Spinal cord (tissue), 9 donors: ENCODE measurements at regions not wholly inside any gene's neighbourhood (a gene's known extent, or its start where the extent isn't known, plus 50 kb on each side); places are given as distances from the start of the nearest gene placed in this dataset.

ENCODE experiments used
- DNase-seq, 6 donors: peaks; one replicate each; pipeline versions ENCODE4 v3.0.0 to v3.0.0-alpha.2; 2013 to 2015; ENCODE audit warnings: low spot score in 6 of 6, low read depth in 4 of 6
- H3K27ac ChIP-seq: one replicate; pipeline ENCODE4 v1.5.1; 2013; ENCODE audit warnings: low read depth, low read length, control low read depth
- H3K27me3 ChIP-seq: one replicate; pipeline ENCODE4 v1.6.1; 2013; ENCODE audit warnings: low read length; ENCODE audit not compliant: control insufficient read depth, insufficient read depth
- H3K36me3 ChIP-seq: one replicate; pipeline ENCODE4 v1.6.1; 2013; ENCODE audit warnings: low read length; ENCODE audit not compliant: control insufficient read depth, insufficient read depth
- H3K4me1 ChIP-seq: one replicate; pipeline ENCODE4 v1.6.1; 2013; ENCODE audit warnings: low read length; ENCODE audit not compliant: control insufficient read depth, insufficient read depth
- H3K4me3 ChIP-seq: one replicate; pipeline ENCODE4 v1.5.1; 2013; ENCODE audit warnings: low read depth, low read length, control low read depth
- H3K9me3 ChIP-seq: one replicate; pipeline ENCODE4 v1.6.1; 2013; ENCODE audit warnings: low read length; ENCODE audit not compliant: control insufficient read depth, insufficient read depth
- WGBS: methylation state at CpG from one replicate; pipeline ENCODE4 v1.1.5; 2013; ENCODE audit warnings: missing lambda C conversion rate; ENCODE audit not compliant: insufficient coverage; 5-methylcytosine and 5-hydroxymethylcytosine counted together
- donor health status: healthy.

DNA sequence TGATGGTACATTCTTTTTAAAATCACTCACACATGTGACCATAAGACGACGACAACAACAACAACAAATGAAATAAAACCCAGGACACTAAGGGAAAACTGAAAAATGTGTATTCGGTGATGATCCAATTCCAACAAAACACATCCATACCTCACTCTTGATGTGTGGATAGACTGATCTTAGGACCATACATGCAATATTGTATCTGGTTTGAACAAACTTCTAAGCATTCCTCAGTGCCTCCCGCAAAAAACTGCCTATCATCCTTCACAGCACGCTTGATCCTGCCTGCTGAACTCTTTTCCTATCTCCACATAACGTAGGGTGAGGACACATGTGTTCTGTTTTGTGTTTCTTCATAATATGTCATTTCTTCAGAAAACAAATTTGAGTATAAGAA, 415.2 kb downstream of the KCTD12 start:
- no CpG with 5 or more reads among the region's 6 CpGs for WGBS
- no peaks in the 10 kb centered on the region for H3K36me3 ChIP-seq
- H3K9me3 ChIP-seq: no peaks in the 10 kb centered on the region
- peak overlapping the region; percentile 27 for H3K27ac ChIP-seq
- no peak overlapping the region for H3K4me3 ChIP-seq
- DNase-seq: no peak
- no peaks in the 10 kb centered on the region for H3K27me3 ChIP-seq
- H3K4me1 ChIP-seq: no peaks in the 10 kb centered on the region

DNA sequence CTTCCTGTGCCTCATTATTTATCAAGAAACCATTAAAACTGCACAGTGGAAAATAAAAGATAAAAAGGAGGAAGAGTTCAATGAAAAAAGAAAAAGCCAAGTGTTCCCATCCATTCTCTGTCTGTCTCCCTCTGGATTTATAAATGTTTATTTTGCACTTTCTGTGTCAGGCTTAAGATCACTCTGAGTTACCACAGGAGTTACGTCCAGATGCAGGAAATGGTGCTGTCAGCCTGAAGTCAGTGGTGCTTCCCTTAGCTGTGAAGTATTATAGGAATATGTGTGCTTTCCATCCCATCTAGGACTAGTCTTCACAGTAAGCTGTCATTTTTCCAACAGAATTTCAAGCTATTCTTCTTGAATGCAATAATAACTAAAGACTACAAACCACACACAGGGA, 420.2 kb downstream of the KCTD12 start:
- no peaks in the 10 kb centered on the region for H3K27me3 ChIP-seq
- H3K36me3 ChIP-seq: no peaks in the 10 kb centered on the region
- no peaks in the 10 kb centered on the region for H3K9me3 ChIP-seq
- no peaks in the 10 kb centered on the region for H3K4me1 ChIP-seq
- whole genome bisulfite sequencing: no CpG with 5 or more reads among the region's 1 CpG
- H3K27ac ChIP-seq: no peak overlapping the region
- no peak for DNase-seq
- H3K4me3 ChIP-seq: no peak overlapping the region

DNA sequence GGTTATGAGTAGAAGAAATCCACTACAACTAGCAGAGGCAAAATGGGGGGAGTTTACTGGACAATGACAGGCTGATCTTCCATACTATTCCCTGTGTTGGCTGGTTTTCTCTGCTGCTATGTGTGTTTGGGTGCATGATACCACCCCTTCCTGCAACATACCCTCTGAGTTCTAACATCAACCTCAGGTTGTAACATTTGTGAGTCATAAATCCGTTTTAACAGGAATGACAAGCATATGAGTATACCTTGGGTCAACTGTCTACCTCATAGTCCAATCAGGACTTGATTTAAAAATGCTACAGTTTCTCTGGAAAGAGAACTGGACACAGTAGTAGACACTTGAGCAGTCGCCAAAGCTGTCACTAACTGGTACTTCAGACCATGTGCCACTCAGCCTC, 422.9 kb downstream of the KCTD12 start:
- Histone ChIP-seq H3K4me3 (no peak overlapping the region), H3K4me1 (no peaks in the 10 kb centered on the region), H3K9me3 (no peaks in the 10 kb centered on the region), H3K27ac (no peak overlapping the region), H3K27me3 (no peaks in the 10 kb centered on the region), H3K36me3 (no peaks in the 10 kb centered on the region)
- 67% methylated on average over 1 of the region's 2 CpGs for WGBS
- no peak for DNase-seq

DNA sequence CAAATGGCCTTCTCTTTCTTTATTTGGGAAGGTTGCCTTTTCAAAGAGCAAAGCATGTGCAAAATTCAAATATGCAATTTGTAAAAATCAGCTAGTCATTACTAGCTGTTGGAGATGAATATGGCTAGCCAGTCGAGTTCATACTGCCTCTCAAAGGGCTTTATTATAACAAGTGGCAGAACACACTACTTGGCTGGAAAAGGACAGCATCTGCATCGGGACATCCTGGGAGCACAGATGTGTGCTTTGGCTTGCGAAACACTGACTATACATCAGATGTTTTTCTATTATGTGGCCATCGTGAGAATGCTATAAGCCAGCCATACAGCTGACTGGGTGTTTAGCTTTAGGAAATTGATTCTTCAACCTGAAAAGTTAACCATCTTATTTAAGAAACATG, 424.2 kb downstream of the KCTD12 start:
- no peaks in the 10 kb centered on the region for H3K9me3 ChIP-seq
- no peak overlapping the region for H3K4me3 ChIP-seq
- no peaks in the 10 kb centered on the region for H3K27me3 ChIP-seq
- 44% methylated on average over 2 of the region's 4 CpGs for WGBS
- H3K27ac ChIP-seq: no peak overlapping the region
- H3K4me1 ChIP-seq: no peaks in the 10 kb centered on the region
- H3K36me3 ChIP-seq: no peaks in the 10 kb centered on the region
- peak in 4 of 6 donors; percentile 12 to 88 (median 43) for DNase-seq

DNA sequence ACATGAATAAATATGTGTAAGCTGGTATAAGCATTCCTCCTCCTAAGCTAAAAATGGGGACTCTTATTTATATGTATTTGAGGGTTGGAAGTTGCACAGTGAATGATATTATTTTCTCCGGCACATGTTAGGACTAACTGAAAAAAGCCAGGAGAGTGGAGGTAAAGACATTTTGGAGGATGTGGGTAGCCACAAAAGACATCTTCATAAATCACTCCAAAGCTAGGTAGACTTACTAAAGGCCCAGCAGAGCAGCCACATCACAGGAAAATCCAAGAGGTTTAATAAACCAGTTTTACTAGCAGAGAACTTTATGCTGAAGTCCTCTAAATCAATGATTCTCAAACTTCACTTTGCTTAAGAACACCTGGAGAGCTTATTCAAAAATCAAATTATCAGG, 424.7 kb downstream of the KCTD12 start:
- no peak overlapping the region for H3K4me3 ChIP-seq
- H3K4me1 ChIP-seq: no peaks in the 10 kb centered on the region
- WGBS: no CpG with 5 or more reads among the region's 1 CpG
- DNase-seq: no peak
- H3K27me3 ChIP-seq: no peaks in the 10 kb centered on the region
- no peaks in the 10 kb centered on the region for H3K36me3 ChIP-seq
- no peaks in the 10 kb centered on the region for H3K9me3 ChIP-seq
- no peak overlapping the region for H3K27ac ChIP-seq

DNA sequence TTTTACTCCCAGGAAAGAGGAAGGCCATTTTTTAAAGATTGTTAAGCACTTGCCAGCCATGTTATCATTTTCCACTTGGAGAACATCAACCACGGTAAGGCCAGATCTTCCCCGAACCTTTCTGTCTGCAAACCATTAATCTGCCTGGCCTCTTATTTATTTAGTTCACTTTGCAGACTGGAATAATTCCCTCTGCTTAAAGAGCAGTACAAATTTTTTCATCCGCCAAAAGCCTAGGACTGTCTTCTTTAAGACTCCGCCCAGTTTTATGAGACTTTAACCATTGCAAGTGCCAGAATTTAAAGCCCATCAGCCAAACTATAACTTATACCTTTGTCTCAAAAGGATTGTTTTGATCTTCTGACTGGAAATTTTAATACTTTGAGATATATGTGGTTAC, 426.3 kb downstream of the KCTD12 start:
- H3K27me3 ChIP-seq: no peaks in the 10 kb centered on the region
- 68% methylated on average over 3 of the region's 4 CpGs for WGBS
- no peak overlapping the region for H3K4me3 ChIP-seq
- H3K4me1 ChIP-seq: no peaks in the 10 kb centered on the region
- no peaks in the 10 kb centered on the region for H3K36me3 ChIP-seq
- DNase-seq: no peak
- H3K27ac ChIP-seq: no peak overlapping the region
- no peaks in the 10 kb centered on the region for H3K9me3 ChIP-seq

DNA sequence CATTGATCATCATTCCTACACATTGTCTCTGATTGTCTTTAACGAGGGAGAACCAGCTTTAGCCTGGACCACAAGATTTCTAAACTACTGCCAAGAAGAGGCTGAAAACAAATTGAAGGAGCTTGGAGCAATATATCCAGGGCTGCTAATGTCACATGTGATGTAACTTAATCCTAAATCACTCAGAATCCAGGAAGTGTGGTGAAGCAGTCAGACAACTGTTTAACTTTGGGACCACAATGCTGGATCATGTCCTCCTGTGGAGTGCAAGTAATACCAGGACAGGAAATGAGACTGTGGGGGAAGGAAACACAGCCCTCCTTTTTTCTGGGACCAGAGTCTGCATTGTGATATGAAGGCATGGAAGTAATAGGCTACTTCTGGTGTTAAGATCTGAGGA, 430.2 kb downstream of the KCTD12 start:
- Histone ChIP-seq H3K27ac (no peak overlapping the region), H3K4me1 (no peaks in the 10 kb centered on the region), H3K27me3 (no peaks in the 10 kb centered on the region), H3K4me3 (no peak overlapping the region), H3K36me3 (no peaks in the 10 kb centered on the region), H3K9me3 (peaks cover 12% of the 10 kb centered on the region)
- WGBS: no CpG with 5 or more reads among the region's 1 CpG
- DNase-seq: no peak

DNA sequence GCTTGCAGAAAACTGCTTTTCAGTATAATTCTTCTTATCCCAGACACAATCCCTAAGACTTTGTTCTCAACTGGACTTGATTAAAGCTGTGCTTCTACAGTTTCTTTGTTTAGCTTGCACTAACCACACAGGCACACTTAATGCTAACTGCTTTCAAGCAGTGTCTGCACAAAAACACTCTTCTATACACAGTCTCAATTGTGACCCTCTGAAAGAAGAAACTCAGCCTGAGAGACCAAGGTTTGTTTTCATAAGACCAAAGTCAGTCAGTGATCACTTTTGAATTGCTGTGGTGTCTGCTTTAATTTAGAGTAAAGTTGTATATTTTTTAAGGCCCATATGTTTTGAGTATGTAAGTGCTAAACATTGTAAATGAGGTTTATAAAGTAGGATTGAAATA, 431.2 kb downstream of the KCTD12 start:
- peaks cover 12% of the 10 kb centered on the region for H3K9me3 ChIP-seq
- peak in 2 of 6 donors; percentile 38 for DNase-seq
- H3K4me3 ChIP-seq: no peak overlapping the region
- H3K36me3 ChIP-seq: no peaks in the 10 kb centered on the region
- no peaks in the 10 kb centered on the region for H3K4me1 ChIP-seq
- no peak overlapping the region for H3K27ac ChIP-seq
- no peaks in the 10 kb centered on the region for H3K27me3 ChIP-seq

DNA sequence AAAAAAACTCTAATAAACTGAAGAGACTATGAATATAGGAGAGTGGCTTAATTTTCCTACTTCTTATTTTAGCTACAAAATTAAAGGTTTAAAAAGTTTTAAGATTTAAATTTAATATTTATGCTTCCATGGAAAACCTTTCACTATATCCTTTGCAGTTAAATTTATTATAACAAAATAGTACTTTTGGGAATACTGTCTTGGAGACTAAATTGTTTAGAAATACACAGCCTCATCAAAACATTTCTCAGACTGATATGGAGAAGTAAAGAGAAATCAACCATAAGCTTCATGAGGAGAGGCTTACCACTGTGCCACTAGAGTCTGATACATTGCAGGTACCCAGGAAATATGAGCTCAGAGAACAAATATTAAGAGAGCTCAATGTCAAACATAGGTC, 436.5 kb downstream of the KCTD12 start:
- Histone ChIP-seq H3K27ac (no peak overlapping the region), H3K4me3 (no peak overlapping the region), H3K4me1 (no peaks in the 10 kb centered on the region), H3K9me3 (peaks cover 12% of the 10 kb centered on the region), H3K27me3 (no peaks in the 10 kb centered on the region), H3K36me3 (no peaks in the 10 kb centered on the region)
- no peak for DNase-seq

DNA sequence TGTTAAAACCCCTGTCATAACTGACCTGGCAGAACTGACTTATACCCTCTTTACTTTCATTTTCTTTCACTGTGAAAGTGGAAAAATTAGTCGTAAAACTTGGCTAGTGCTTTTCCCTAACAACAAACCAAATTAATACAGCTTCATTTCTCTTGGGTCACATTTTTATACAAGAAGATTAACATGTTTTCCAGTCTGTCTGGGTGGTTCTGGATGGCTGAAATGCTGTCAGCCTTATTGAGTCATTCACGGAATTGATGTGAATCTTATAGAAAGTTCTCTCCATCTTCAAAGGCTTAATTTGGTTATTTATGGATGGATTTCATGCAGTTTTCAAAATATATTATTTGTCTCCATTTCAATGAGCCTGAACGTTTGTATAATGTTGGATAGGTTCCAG, 440.0 kb downstream of the KCTD12 start:
- Histone ChIP-seq H3K27me3 (no peaks in the 10 kb centered on the region), H3K9me3 (no peaks in the 10 kb centered on the region), H3K4me1 (no peaks in the 10 kb centered on the region), H3K4me3 (no peak overlapping the region), H3K27ac (no peak overlapping the region), H3K36me3 (no peaks in the 10 kb centered on the region)
- no CpG with 5 or more reads among the region's 3 CpGs for WGBS
- no peak for DNase-seq

DNA sequence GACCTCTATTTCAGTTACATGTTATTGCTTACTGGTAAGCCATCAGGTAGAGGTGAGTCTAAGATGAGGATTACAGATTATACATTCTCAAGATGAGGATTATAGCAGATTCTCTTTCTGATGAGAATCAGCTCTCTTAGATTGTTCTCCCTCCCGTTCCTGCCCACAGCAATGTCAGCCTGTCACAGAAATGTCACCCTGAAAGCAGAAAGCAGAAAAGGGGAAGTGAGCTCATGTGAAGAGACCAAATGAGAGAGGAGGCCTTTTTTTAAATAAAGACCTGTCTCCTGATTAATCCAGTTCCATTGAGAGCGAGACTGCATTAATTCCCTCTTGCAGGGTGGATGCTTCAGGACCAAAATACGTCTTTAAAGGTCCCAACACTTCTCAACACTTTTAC, 445.6 kb downstream of the KCTD12 start:
- Histone ChIP-seq H3K36me3 (no peaks in the 10 kb centered on the region), H3K27ac (no peak overlapping the region), H3K9me3 (no peaks in the 10 kb centered on the region), H3K4me3 (no peak overlapping the region), H3K27me3 (no peaks in the 10 kb centered on the region), H3K4me1 (no peaks in the 10 kb centered on the region)
- 83% methylated on average over 2 of the region's 3 CpGs for WGBS
- DNase-seq: no peak
